SH-SY5Y (cell line): ENCODE measurements at regions not wholly inside any gene's neighbourhood (a gene's known extent, or its start where the extent isn't known, plus 50 kb on each side); places are given as distances from the start of the nearest gene placed in this dataset.

Experiments
- GATA2 ChIP-seq: IDR thresholded peaks from 2 replicates; pipeline ENCODE4 v1.6.1; 2011; ENCODE audit warnings: mild to moderate bottlenecking, low read depth, low read length
- GATA3 ChIP-seq: IDR thresholded peaks from 2 replicates; pipeline ENCODE4 v1.6.1; 2011; ENCODE audit warnings: low read depth, mild to moderate bottlenecking, low read length, moderate library complexity

- TF ChIP-seq GATA2 (no peak), GATA3 (no peak)
These were observed 680.4 kb downstream of the TDRD15 start for GRCh38 chr2:21804151-21804550.
